ENCODE measurements at regions not wholly inside any gene's neighbourhood (a gene's known extent, or its start where the extent isn't known, plus 50 kb on each side); places are given as distances from the start of the nearest gene placed in this dataset.
"Not testable (repeated sequence)": the region's sequence is repeated elsewhere in the genome, so short reads cannot be mapped to it uniquely, and the experiment has no call there.

DNA sequence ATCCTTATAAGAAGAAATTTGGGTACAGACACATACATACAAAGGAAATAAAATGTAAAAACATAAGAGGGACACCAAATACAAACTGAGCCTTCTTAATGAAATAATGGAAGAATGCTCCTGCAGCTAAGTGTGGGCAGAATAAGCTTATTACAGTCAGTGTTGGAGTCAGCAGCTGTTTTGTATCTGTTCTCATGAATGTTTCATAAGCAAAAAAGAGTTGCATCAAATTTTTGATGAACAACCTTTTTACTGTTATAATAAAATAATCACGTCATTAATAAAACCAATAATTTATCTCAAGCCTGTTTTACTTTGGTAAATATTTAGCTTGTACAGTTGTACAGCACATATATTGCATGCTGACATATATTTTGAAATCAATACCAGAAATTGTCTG is 545.6 kb downstream of the LRRC70 start:
- no peak overlapping the region for H3K9ac ChIP-seq (ENCODE audit: low read depth, low read length)
- no peaks in the 10 kb centered on the region for H3K9me3 ChIP-seq (ENCODE audit: insufficient read depth, low read depth, low read length)
- H3K4me1 ChIP-seq (ENCODE audit: insufficient read depth, low read length): peaks cover 3% of the 10 kb centered on the region; the same call in 1 of the 2 replicates
- no CpG with 5 or more reads among the region's 1 CpG for WGBS
- H3K36me3 ChIP-seq (ENCODE audit: insufficient read depth, low read length): no peaks in the 10 kb centered on the region
- H3K27ac ChIP-seq (ENCODE audit: low read depth, low read length): no peak overlapping the region
- no peak overlapping the region for H3K4me3 ChIP-seq (ENCODE audit: low read length)
- H3K27me3 ChIP-seq (ENCODE audit: insufficient read depth, low read length): no peaks in the 10 kb centered on the region

DNA sequence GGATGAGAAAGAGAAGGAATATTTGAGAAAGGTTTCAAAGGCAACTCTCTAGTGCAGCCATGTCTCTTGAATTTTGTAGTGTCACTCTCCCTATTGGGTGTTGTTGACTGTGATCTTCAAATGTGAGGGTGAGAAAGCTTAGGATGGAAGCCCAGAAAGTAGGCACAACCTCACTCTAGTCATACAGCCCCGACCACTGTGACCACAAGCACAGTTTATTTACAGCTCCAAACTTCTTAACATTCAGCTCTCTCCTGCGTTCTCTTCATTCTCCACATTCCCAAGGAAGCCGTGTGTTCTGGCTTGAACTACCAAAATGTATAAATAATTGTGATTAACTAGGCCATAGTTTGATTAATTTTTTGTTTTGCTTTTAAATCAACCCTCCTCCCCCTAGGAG is 542.9 kb downstream of the LRRC70 start:
- H3K36me3 ChIP-seq (ENCODE audit: insufficient read depth, low read length): no peaks in the 10 kb centered on the region
- no peaks in the 10 kb centered on the region for H3K9me3 ChIP-seq (ENCODE audit: insufficient read depth, low read depth, low read length)
- no peaks in the 10 kb centered on the region for H3K4me1 ChIP-seq (ENCODE audit: insufficient read depth, low read length)
- WGBS: 96% methylated on average over 3 of the region's 3 CpGs
- no peak overlapping the region for H3K9ac ChIP-seq (ENCODE audit: low read depth, low read length)
- H3K27ac ChIP-seq (ENCODE audit: low read depth, low read length): no peak overlapping the region
- H3K4me3 ChIP-seq (ENCODE audit: low read length): no peak overlapping the region
- no peaks in the 10 kb centered on the region for H3K27me3 ChIP-seq (ENCODE audit: insufficient read depth, low read length)

DNA sequence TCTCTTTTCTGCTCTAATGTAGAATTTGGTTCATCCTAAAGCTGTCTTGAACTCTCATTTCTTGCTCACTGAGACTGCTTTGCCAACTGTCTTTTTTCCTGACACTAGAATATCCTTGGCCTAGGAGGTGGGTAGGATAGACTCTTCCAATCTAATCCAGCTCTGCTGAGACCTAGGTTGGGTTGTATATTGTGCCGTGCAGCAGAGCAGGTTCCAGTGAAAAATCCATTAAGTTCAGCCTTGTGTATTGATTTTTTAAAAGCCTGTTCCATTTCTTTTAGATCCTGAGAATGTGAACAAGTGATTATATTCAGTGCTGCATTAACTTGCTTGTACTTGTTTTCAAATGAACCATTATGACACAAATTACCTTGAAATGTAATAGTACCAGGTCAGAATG is 539.6 kb downstream of the LRRC70 start:
- Histone ChIP-seq H3K27me3 (ENCODE audit: insufficient read depth, low read length) (no peaks in the 10 kb centered on the region), H3K4me1 (ENCODE audit: insufficient read depth, low read length) (no peaks in the 10 kb centered on the region), H3K36me3 (ENCODE audit: insufficient read depth, low read length) (no peaks in the 10 kb centered on the region), H3K9ac (ENCODE audit: low read depth, low read length) (no peak overlapping the region), H3K27ac (ENCODE audit: low read depth, low read length) (no peak overlapping the region), H3K9me3 (ENCODE audit: insufficient read depth, low read depth, low read length) (no peaks in the 10 kb centered on the region), H3K4me3 (ENCODE audit: low read length) (no peak overlapping the region)
- WGBS: 100% methylated on average over 1 of the region's 1 CpG

GRCh38 chr5:63111891-63112290 is 533.3 kb downstream of the LRRC70 start:
- Histone ChIP-seq H3K4me1 (ENCODE audit: insufficient read depth, low read length) (no peaks in the 10 kb centered on the region), H3K9me3 (ENCODE audit: insufficient read depth, low read depth, low read length) (no peaks in the 10 kb centered on the region), H3K27ac (ENCODE audit: low read depth, low read length) (no peak overlapping the region), H3K9ac (ENCODE audit: low read depth, low read length) (no peak overlapping the region), H3K36me3 (ENCODE audit: insufficient read depth, low read length) (no peaks in the 10 kb centered on the region), H3K27me3 (ENCODE audit: insufficient read depth, low read length) (no peaks in the 10 kb centered on the region), H3K4me3 (ENCODE audit: low read length) (no peak overlapping the region)

- Histone ChIP-seq H3K36me3 (ENCODE audit: insufficient read depth, low read length) (no peaks in the 10 kb centered on the region), H3K9me3 (ENCODE audit: insufficient read depth, low read depth, low read length) (no peaks in the 10 kb centered on the region), H3K4me3 (ENCODE audit: low read length) (no peak overlapping the region), H3K4me1 (ENCODE audit: insufficient read depth, low read length) (no peaks in the 10 kb centered on the region; the same call in 1 of the 2 replicates), H3K9ac (ENCODE audit: low read depth, low read length) (no peak overlapping the region), H3K27me3 (ENCODE audit: insufficient read depth, low read length) (no peaks in the 10 kb centered on the region), H3K27ac (ENCODE audit: low read depth, low read length) (no peak overlapping the region)
- WGBS: 85% methylated on average over 1 of the region's 1 CpG
Observed at GRCh38 chr5:63101870-63102269, 523.3 kb downstream of the LRRC70 start.

DNA sequence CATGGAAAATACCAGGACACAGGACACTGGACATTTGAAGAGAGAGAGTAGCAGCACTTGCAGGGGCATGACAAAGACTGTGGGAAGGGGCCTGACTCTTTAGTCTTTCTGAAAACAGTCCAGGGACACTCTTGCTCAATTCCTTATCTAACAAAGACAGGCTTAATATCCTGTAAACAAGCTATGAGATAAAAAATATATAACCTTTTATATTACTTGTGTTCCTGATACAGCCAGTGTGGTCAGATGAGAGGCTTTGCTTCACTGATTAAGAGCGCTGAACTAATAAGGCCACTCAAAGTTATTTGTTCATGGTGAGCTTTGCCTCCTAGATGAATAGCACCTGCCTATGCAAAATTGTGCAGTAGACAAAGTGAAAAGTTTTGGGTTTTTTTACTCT is 518.7 kb downstream of the LRRC70 start:
- 100% methylated on average over 1 of the region's 1 CpG for WGBS
- Histone ChIP-seq H3K4me3 (ENCODE audit: low read length) (no peak overlapping the region), H3K9me3 (ENCODE audit: insufficient read depth, low read depth, low read length) (no peaks in the 10 kb centered on the region), H3K27ac (ENCODE audit: low read depth, low read length) (no peak overlapping the region), H3K36me3 (ENCODE audit: insufficient read depth, low read length) (no peaks in the 10 kb centered on the region), H3K4me1 (ENCODE audit: insufficient read depth, low read length) (no peaks in the 10 kb centered on the region), H3K27me3 (ENCODE audit: insufficient read depth, low read length) (no peaks in the 10 kb centered on the region), H3K9ac (ENCODE audit: low read depth, low read length) (no peak overlapping the region)

DNA sequence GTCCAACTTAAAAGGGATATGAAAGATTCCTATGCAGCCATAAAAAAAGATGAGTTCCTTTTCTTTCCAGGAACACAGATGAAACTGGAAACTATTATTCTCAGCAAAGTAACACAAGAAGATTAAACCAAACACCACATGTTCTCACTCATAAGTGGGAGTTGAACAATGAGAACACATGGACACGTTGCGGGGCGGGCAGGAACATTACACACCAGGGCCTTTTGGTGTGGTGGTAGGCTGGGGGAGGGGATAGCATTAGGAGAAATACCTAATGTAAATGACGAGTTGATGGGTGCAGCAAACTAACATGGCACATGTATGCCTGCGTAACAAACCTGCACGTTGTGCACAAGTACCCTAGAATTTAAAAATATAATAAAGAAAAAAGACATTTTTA is 516.1 kb downstream of the LRRC70 start:
- H3K36me3 ChIP-seq (ENCODE audit: insufficient read depth, low read length): no peaks in the 10 kb centered on the region
- H3K9me3 ChIP-seq (ENCODE audit: insufficient read depth, low read depth, low read length): no peaks in the 10 kb centered on the region
- H3K27me3 ChIP-seq (ENCODE audit: insufficient read depth, low read length): no peaks in the 10 kb centered on the region
- no peak overlapping the region for H3K9ac ChIP-seq (ENCODE audit: low read depth, low read length)
- no peak overlapping the region for H3K27ac ChIP-seq (ENCODE audit: low read depth, low read length)
- 92% methylated on average over 5 of the region's 6 CpGs for WGBS
- no peaks in the 10 kb centered on the region for H3K4me1 ChIP-seq (ENCODE audit: insufficient read depth, low read length)
- H3K4me3 ChIP-seq (ENCODE audit: low read length): no peak overlapping the region

DNA sequence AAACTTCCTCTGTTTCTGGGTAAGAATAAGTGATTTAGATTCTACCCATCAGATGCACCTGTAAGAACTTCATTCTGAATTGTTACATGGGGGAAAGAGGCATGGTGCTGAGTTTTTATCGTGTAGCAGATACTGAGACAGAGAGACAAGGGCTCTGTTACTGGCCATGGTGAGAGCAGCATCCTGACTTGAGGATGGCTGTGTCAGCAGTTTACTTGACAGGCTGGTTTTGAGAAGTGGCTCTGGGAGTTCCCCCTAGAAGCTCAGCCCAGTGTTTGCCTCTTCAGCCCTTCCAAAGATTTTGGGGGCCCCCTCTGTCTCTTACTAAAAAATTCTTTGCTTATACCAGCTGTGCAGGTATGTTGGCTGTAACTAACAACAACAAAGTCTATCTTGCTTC is 510.5 kb downstream of the LRRC70 start:
- WGBS: 92% methylated on average over 1 of the region's 1 CpG
- H3K9ac ChIP-seq (ENCODE audit: low read depth, low read length): no peak overlapping the region
- H3K36me3 ChIP-seq (ENCODE audit: insufficient read depth, low read length): no peaks in the 10 kb centered on the region
- 0 out of 2 replicates have a peak, but pooled peaks cover 4% of the 10 kb centered on the region for H3K9me3 ChIP-seq (ENCODE audit: insufficient read depth, low read depth, low read length)
- H3K27me3 ChIP-seq (ENCODE audit: insufficient read depth, low read length): no peaks in the 10 kb centered on the region
- no peak overlapping the region for H3K4me3 ChIP-seq (ENCODE audit: low read length)
- no peaks in the 10 kb centered on the region for H3K4me1 ChIP-seq (ENCODE audit: insufficient read depth, low read length)
- H3K27ac ChIP-seq (ENCODE audit: low read depth, low read length): no peak overlapping the region

GRCh38 chr5:63085561-63085960 is 506.9 kb downstream of the LRRC70 start:
- Histone ChIP-seq H3K9me3 (ENCODE audit: insufficient read depth, low read depth, low read length) (0 out of 2 replicates have a peak, but pooled peaks cover 4% of the 10 kb centered on the region), H3K36me3 (ENCODE audit: insufficient read depth, low read length) (no peaks in the 10 kb centered on the region), H3K9ac (ENCODE audit: low read depth, low read length) (no peak overlapping the region), H3K27ac (ENCODE audit: low read depth, low read length) (no peak overlapping the region), H3K27me3 (ENCODE audit: insufficient read depth, low read length) (no peaks in the 10 kb centered on the region), H3K4me3 (ENCODE audit: low read length) (no peak overlapping the region), H3K4me1 (ENCODE audit: insufficient read depth, low read length) (no peaks in the 10 kb centered on the region)
- 93% methylated on average over 2 of the region's 2 CpGs for WGBS

- not testable (repeated sequence) for H3K4me1 ChIP-seq (ENCODE audit: insufficient read depth, low read length); H3K27me3 ChIP-seq (ENCODE audit: insufficient read depth, low read length); H3K27ac ChIP-seq (ENCODE audit: low read depth, low read length); H3K9ac ChIP-seq (ENCODE audit: low read depth, low read length); H3K4me3 ChIP-seq (ENCODE audit: low read length); H3K36me3 ChIP-seq (ENCODE audit: insufficient read depth, low read length); H3K9me3 ChIP-seq (ENCODE audit: insufficient read depth, low read depth, low read length)
- 97% methylated on average over 22 of the region's 22 CpGs for WGBS
Observed at GRCh38 chr5:63083689-63084088, 505.1 kb downstream of the LRRC70 start.

GRCh38 chr5:63081402-63081801 is 502.8 kb downstream of the LRRC70 start:
- Histone ChIP-seq H3K36me3 (ENCODE audit: insufficient read depth, low read length) (no peaks in the 10 kb centered on the region), H3K4me3 (ENCODE audit: low read length) (no peak overlapping the region), H3K27ac (ENCODE audit: low read depth, low read length) (no peak overlapping the region), H3K9me3 (ENCODE audit: insufficient read depth, low read depth, low read length) (0 out of 2 replicates have a peak, but pooled peaks cover 4% of the 10 kb centered on the region), H3K9ac (ENCODE audit: low read depth, low read length) (no peak overlapping the region), H3K4me1 (ENCODE audit: insufficient read depth, low read length) (no peaks in the 10 kb centered on the region), H3K27me3 (ENCODE audit: insufficient read depth, low read length) (no peaks in the 10 kb centered on the region)

GRCh38 chr5:63070001-63070400 is 491.4 kb downstream of the LRRC70 start:
- no peak overlapping the region for H3K4me3 ChIP-seq (ENCODE audit: low read length)
- no peak overlapping the region for H3K27ac ChIP-seq (ENCODE audit: low read depth, low read length)
- no peaks in the 10 kb centered on the region for H3K9me3 ChIP-seq (ENCODE audit: insufficient read depth, low read depth, low read length)
- no peak overlapping the region for H3K9ac ChIP-seq (ENCODE audit: low read depth, low read length)
- 29% methylated on average over 3 of the region's 3 CpGs for WGBS
- H3K36me3 ChIP-seq (ENCODE audit: insufficient read depth, low read length): no peaks in the 10 kb centered on the region
- H3K27me3 ChIP-seq (ENCODE audit: insufficient read depth, low read length): no peaks in the 10 kb centered on the region
- H3K4me1 ChIP-seq (ENCODE audit: insufficient read depth, low read length): peaks cover 11% of the 10 kb centered on the region

All from HUES64 (cell line).